H1 (cell line): ENCODE measurements at regions not wholly inside any gene's neighbourhood (a gene's known extent, or its start where the extent isn't known, plus 50 kb on each side); places are given as distances from the start of the nearest gene placed in this dataset.
A peak's percentile ranks its signal among the peaks of the same experiment; 100 is the strongest.

Experiments used
- CTCF ChIA-PET: fragments of 300-600 bp; sonication (Branson Sonifier 250); formaldehyde crosslinking; loops from one replicate; lab custom pipeline; 2021; ENCODE audit not compliant: partially characterized antibody; lab: Charles Lee
- POLR2A ChIA-PET: fragments of 300-600 bp; sonication (Branson Sonifier 250); formaldehyde crosslinking; loops from one replicate; lab custom pipeline; 2021; ENCODE audit warnings: inconsistent platforms; ENCODE audit not compliant: partially characterized antibody; lab: Charles Lee
- DNase-seq, 2 experiments: peaks; one replicate each; pipeline versions ENCODE4 v3.0.0 to v3.0.0-alpha.2; 2010 to 2022; ENCODE audit warnings: low spot score in 2 of 2, low read depth in 1 of 2, mixed read lengths in 1 of 2
- FAIRE-seq: peaks from 2 replicates; lab custom pipeline; 2011; peaks lifted over from hg19 to GRCh38; lab: Jason Lieb, UNC
- H2AFZ ChIP-seq: 2 replicates; pipeline ENCODE4 v1.8.1; 2012; ENCODE audit warnings: low read length, inconsistent platforms
- H2AK5ac ChIP-seq: 2 replicates; pipeline ENCODE4 v1.6.1; 2013; ENCODE audit warnings: low read depth, low read length
- H2BK120ac ChIP-seq: replicated peaks from 2 replicates; pipeline ENCODE3; 2013; ENCODE audit warnings: low read depth, low read length, inconsistent platforms
- H2BK12ac ChIP-seq: 2 replicates; pipeline ENCODE4 v1.6.1; 2013; ENCODE audit warnings: low read depth, low read length
- H2BK15ac ChIP-seq: 2 replicates; pipeline ENCODE4 v1.6.1; 2013; ENCODE audit warnings: low read length
- H2BK20ac ChIP-seq: 2 replicates; pipeline ENCODE4 v1.6.1; 2013; ENCODE audit warnings: low read length
- H2BK5ac ChIP-seq: 2 replicates; pipeline ENCODE4 v1.6.1; 2013; ENCODE audit warnings: low read depth, low read length
- H3K14ac ChIP-seq: 2 replicates; pipeline ENCODE4 v1.6.1; 2013; ENCODE audit warnings: inconsistent platforms; ENCODE audit not compliant: insufficient read length
- H3K18ac ChIP-seq: 2 replicates; pipeline ENCODE4 v1.6.1; 2013; ENCODE audit warnings: low read length; ENCODE audit errors: extremely low read depth
- H3K23ac ChIP-seq: 2 replicates; pipeline ENCODE4 v1.6.1; 2013; ENCODE audit warnings: inconsistent platforms; ENCODE audit not compliant: insufficient read length
- H3K23me2 ChIP-seq: 2 replicates; pipeline ENCODE4 v1.6.1; 2013; ENCODE audit warnings: low read depth, low read length
- H3K27ac ChIP-seq: 2 replicates; pipeline ENCODE4 v1.6.1; 2011; ENCODE audit warnings: low read depth, low read length, inconsistent platforms
- H3K27me3 ChIP-seq, 4 experiments: replicated peaks in 1 of 4; 1 replicate in 1 of 4; 2 replicates in 3 of 4; pipeline versions ENCODE4 v1.6.1 to v1.8.1; 2011 to 2013; ENCODE audit warnings: low read length in 3 of 4, mild to moderate bottlenecking in 3 of 4, inconsistent platforms in 2 of 4, mixed read lengths in 2 of 4, moderate library complexity in 1 of 4; ENCODE audit not compliant: control insufficient read depth in 3 of 4, insufficient read depth in 3 of 4; ENCODE audit errors: extremely low read depth in 1 of 4
- H3K36me3 ChIP-seq, 4 experiments: 2 replicates each; pipeline versions ENCODE4 v1.6.1 to v1.8.1; 2011 to 2013; ENCODE audit warnings: mild to moderate bottlenecking in 4 of 4, low read length in 3 of 4, moderate library complexity in 2 of 4, control low read depth in 1 of 4, inconsistent platforms in 1 of 4; ENCODE audit not compliant: insufficient read depth in 4 of 4, control insufficient read depth in 2 of 4
- H3K4ac ChIP-seq: replicated peaks from 2 replicates; pipeline ENCODE3; 2013; ENCODE audit warnings: low read length, low read depth, mixed read lengths, inconsistent platforms; ENCODE audit not compliant: insufficient read length
- H3K4me1 ChIP-seq, 4 experiments: replicated peaks in 1 of 4; 1 replicate in 1 of 4; 2 replicates in 3 of 4; pipeline versions ENCODE4 v1.6.1 to v1.8.1; 2011 to 2013; ENCODE audit warnings: low read length in 3 of 4, inconsistent platforms in 2 of 4, mixed read lengths in 1 of 4; ENCODE audit not compliant: insufficient read depth in 4 of 4, control insufficient read depth in 3 of 4
- H3K4me2 ChIP-seq, 2 experiments: 2 replicates each; pipeline versions ENCODE4 v1.6.1 to v1.8.1; 2011 to 2013; ENCODE audit warnings: low read depth in 2 of 2, low read length in 2 of 2, control low read depth in 1 of 2, inconsistent platforms in 1 of 2, mild to moderate bottlenecking in 1 of 2; ENCODE audit not compliant: insufficient read depth in 1 of 2
- H3K4me3 ChIP-seq, 4 experiments: fragments of 200-600, 300-600 bp in 1 of 4; sonication (generic), shearing (Covaris generic), sonication (Bioruptor Twin) in 1 of 4; 2 replicates each; pipeline versions ENCODE4 v1.5.1 to v1.8.1; 2011 to 2016; ENCODE audit warnings: low read length in 4 of 4, low read depth in 3 of 4, control low read depth in 2 of 4, inconsistent platforms in 2 of 4, mild to moderate bottlenecking in 2 of 4, mixed read lengths in 1 of 4, moderate library complexity in 1 of 4; ENCODE audit not compliant: insufficient read depth in 2 of 4; ENCODE audit errors: extremely low read depth in 1 of 4
- H3K56ac ChIP-seq: replicated peaks from 2 replicates; pipeline ENCODE3; 2013; ENCODE audit warnings: low read depth, mild to moderate bottlenecking, mixed read lengths, low read length, inconsistent platforms; ENCODE audit not compliant: insufficient read length
- H3K79me1 ChIP-seq: 2 replicates; pipeline ENCODE4 v1.6.1; 2013; ENCODE audit warnings: low read depth, low read length, control low read depth
- H3K79me2 ChIP-seq, 2 experiments: 2 replicates each; pipeline versions ENCODE4 v1.6.1 to v1.8.1; 2012 to 2013; ENCODE audit warnings: low read length in 2 of 2, mild to moderate bottlenecking in 2 of 2, inconsistent platforms in 1 of 2; ENCODE audit not compliant: insufficient read depth in 2 of 2, control insufficient read depth in 1 of 2
- H3K9ac ChIP-seq, 4 experiments: replicated peaks in 1 of 4; 1 replicate in 1 of 4; 2 replicates in 3 of 4; pipeline versions ENCODE4 v1.6.1 to v1.8.1; 2011 to 2013; ENCODE audit warnings: low read depth in 3 of 4, low read length in 3 of 4, control low read depth in 2 of 4, mild to moderate bottlenecking in 2 of 4, moderate library complexity in 2 of 4, inconsistent platforms in 1 of 4; ENCODE audit errors: extremely low read depth in 1 of 4
- H3K9me3 ChIP-seq, 2 experiments: 2 replicates each; pipeline versions ENCODE4 v1.6.1 to v1.8.1; 2012 to 2013; ENCODE audit warnings: mild to moderate bottlenecking in 2 of 2, moderate library complexity in 2 of 2, control low read depth in 1 of 2, inconsistent platforms in 1 of 2, low read depth in 1 of 2, low read length in 1 of 2, mixed read lengths in 1 of 2; ENCODE audit not compliant: insufficient read depth in 2 of 2
- H4K20me1 ChIP-seq, 2 experiments: replicated peaks in 1 of 2; 2 replicates each; pipeline versions ENCODE3 to v1.8.1; 2011 to 2013; ENCODE audit warnings: inconsistent platforms in 2 of 2, low read length in 2 of 2, mild to moderate bottlenecking in 1 of 2; ENCODE audit not compliant: insufficient read depth in 2 of 2, control insufficient read depth in 1 of 2
- H4K5ac ChIP-seq: 2 replicates; pipeline ENCODE4 v1.6.1; 2013; ENCODE audit warnings: low read length, low read depth, mixed read lengths, inconsistent platforms; ENCODE audit not compliant: insufficient read length
- H4K8ac ChIP-seq: 2 replicates; pipeline ENCODE4 v1.8.0; 2013; ENCODE audit warnings: mild to moderate bottlenecking, moderate library complexity, low read length, inconsistent platforms; ENCODE audit not compliant: insufficient read depth; ENCODE audit errors: extremely low read depth
- H4K91ac ChIP-seq: replicated peaks from 2 replicates; pipeline ENCODE3; 2013; ENCODE audit warnings: low read length, mixed read lengths, inconsistent platforms; ENCODE audit not compliant: insufficient read length
- CEBPB ChIP-seq: IDR thresholded peaks from 2 replicates; pipeline ENCODE4 v1.6.1; 2012; ENCODE audit warnings: low read depth, low read length
- CHD2 ChIP-seq: IDR thresholded peaks from 2 replicates; pipeline ENCODE4 v1.6.1; 2012; ENCODE audit warnings: low read length, improper control_type of control experiment
- RNF2 ChIP-seq: fragments of 200-900, 300-1000 bp; sonication (generic); IDR thresholded peaks from 2 replicates; pipeline ENCODE4 v1.7.1; 2016; ENCODE audit warnings: borderline replicate concordance, low read depth, mild to moderate bottlenecking, antibody characterized with exemption, low read length; ENCODE audit not compliant: poor library complexity, severe bottlenecking; ENCODE audit errors: missing control alignments
- WGBS, 2 experiments: shearing (Covaris generic) in 1 of 2; methylation state at CpG; one replicate each; pipeline versions ENCODE4 v1.1.6 to v1.1.7; 2013 to 2015; ENCODE audit warnings: low lambda C conversion rate in 2 of 2, mixed read lengths in 2 of 2, inconsistent platforms in 1 of 2, low coverage in 1 of 2, missing lambda C conversion rate in 1 of 2; ENCODE audit not compliant: insufficient replicate concordance in 2 of 2, insufficient coverage in 1 of 2, insufficient read length in 1 of 2; ENCODE audit errors: extremely low coverage in 1 of 2, missing lambda C conversion rate in 1 of 2; 5-methylcytosine and 5-hydroxymethylcytosine counted together

- Histone ChIP-seq H2BK120ac (no peak overlapping the region), H3K79me2 (no peaks in the 10 kb centered on the region), H2AK5ac (no peak overlapping the region), H4K20me1 (no peaks in the 10 kb centered on the region), H4K91ac (no peak overlapping the region), H3K4me3 (no peak overlapping the region), H3K27ac (no peak overlapping the region), H3K36me3 (no peaks in the 10 kb centered on the region), H3K4me2 (no peak overlapping the region), H2BK20ac (no peak overlapping the region), H3K79me1 (no peaks in the 10 kb centered on the region), H3K9ac (no peak overlapping the region), H3K9me3 (no peaks in the 10 kb centered on the region), H3K14ac (no peak overlapping the region), H3K23ac (no peak overlapping the region), H2AFZ (peak overlapping the region; percentile 98), H2BK15ac (no peak overlapping the region)
- DNase-seq (no peak), FAIRE-seq (no peak)
- CTCF ChIA-PET = interaction anchor here (0.7 kb wide), 1 partner anchor 359 kb away, joined by 3 read pairs; no protein-coding TSS in a partner anchor
- WGBS, 2 experiments = 90% methylated on average over 2 of the region's 2 CpGs; no CpG with 5 or more reads in 1 of the 2 experiments
- TF ChIP-seq CHD2 (no peak), RNF2 (no peak), CEBPB (peak; percentile 66; the same call in 1 of the 2 replicates)
- TF ChIP-seq, all 59 proteins: peak for 1
- H3K23me2 ChIP-seq = no peaks in the 10 kb centered on the region
- no peak overlapping the region for H2BK5ac ChIP-seq
- H3K4ac ChIP-seq = no peak overlapping the region
- no peak overlapping the region for H4K8ac ChIP-seq
- H2BK12ac ChIP-seq = no peak overlapping the region
- POLR2A ChIA-PET = no interaction called here
- H3K4me1 ChIP-seq = peaks cover 0 to 2% (median 0%) of the 10 kb centered on the region in 4 experiments; a peak in 2 of 7 replicates
- no peak overlapping the region for H4K5ac ChIP-seq
- H3K18ac ChIP-seq = no peak overlapping the region
- no peak overlapping the region for H3K56ac ChIP-seq
- no peaks in the 10 kb centered on the region for H3K27me3 ChIP-seq
Measured at GRCh38 chr14:43900173-43900655, 606.9 kb downstream of the FSCB start.
